NOMO-1 treated with DMSO at 0.1 percent for 48 hours (cell line): ENCODE measurements at regions not wholly inside any gene's neighbourhood (a gene's known extent, or its start where the extent isn't known, plus 50 kb on each side); places are given as distances from the start of the nearest gene placed in this dataset.

Source experiments
- DNase-seq: peaks from one replicate; lab custom pipeline; 2025; ENCODE audit not compliant: unreplicated experiment; lab: John Stamatoyannopoulos, UW

DNA sequence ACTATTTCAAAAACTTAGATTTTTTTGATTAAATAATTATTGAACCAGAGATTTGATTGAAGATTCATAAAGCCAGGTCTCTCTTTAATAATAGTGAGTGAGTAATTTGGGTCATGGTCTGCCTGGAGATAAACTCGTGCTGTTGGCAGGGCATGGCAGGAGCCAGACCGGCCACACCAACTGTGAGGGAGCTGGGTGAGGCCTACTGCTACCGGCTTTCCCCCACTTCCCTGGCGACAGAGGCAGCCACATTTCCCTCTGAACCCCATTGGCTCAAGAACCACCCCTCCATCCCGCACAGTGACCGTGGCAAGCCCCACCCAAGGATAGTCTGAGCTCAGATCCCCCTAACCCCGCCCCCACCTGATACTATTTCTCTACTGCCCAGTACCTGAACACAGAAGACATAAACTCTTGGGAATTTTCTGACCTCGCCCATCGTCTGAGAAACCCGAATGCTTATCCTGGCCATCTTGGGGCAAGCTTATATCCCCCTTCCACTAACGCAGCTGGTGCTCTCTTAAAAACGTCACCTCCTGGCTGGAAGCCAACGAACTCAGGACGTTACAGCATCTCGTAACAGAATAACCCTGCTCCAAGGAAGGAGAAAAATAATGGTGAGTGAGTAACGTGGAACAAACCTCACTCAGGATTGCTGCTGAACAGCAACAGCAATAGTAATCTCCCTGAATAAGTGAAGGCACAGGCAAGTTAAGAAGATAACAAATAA, 627.6 kb upstream of the PCDH9 start:
- DNase-seq = no peak

DNA sequence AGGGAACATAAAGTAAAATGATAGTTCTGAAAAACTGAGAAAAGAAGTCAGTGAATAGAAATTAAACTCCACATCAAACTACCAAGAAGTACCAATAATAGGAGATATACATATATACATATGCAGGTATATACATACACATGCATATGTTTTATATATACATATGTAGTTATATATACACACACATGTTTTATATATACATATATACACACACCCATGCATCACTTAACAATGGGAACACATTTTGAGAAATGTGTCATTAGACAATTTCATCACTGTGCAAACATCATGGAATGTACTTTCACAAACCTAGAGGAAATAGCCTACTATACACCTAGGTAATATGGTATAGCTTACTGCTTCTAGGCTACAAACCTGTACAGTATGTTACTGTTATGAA, 626.8 kb upstream of the PCDH9 start:
- DNase-seq = no peak

DNA sequence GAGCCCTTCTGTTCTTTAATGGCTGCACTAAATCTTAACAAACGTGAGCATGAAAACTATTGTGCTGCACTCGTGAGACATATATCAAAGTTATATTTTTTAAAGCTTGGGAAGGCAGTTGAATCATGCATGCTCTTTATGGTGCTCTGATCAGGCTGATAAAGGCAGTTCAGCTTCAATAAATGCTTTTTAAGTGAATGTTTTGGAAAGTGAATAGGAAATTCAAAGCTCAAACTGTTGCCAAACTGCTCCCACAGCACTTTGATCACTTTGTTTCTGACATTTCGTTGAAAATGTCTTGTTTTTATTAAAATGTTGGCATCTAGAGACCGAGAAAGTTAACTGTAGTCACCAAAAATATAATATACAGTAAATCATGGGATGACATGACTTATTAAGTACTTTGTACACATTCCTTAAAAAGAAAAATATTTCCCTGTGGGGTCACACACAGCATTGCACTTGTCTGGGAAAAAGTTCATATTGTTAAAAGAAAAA, 625.7 kb upstream of the PCDH9 start:
- no peak for DNase-seq

DNA sequence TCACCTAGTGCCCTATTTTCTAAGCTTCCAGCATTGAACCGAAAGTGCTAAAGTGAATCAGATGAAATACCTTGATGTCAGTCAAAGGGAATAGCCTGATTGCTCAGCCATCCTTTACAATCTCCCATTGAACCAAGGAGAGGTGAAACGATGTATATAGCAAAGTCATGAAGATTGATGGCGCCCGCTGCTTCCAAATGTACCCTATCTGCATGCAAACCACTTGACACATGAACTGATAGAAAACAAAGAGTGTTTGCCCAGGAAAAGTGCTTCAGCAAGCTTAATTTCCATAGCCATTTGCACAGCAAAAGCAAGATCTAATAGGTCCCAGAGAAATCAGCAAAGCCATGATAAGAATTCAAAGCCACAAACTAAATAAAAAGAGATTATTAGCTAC, 624.9 kb upstream of the PCDH9 start:
- DNase-seq = no peak

DNA sequence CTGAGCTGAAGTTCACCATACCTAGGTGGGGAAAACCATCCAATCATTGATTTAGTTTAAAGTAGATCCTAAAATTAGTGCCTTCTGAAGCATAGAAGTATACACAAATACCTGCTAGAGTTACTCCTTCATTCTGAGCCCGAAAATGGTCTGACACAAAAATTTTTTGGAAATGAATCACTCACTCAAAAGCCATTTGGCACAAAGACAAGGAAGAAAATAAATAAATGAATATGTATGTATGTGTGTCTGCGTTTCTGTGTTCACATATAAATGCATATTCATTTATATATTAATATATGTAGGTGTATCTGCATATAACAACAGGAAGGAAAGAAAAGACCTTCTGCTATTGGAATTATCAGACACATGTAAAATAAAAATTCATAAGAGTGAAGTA, 614.4 kb upstream of the PCDH9 start:
- no peak for DNase-seq

DNA sequence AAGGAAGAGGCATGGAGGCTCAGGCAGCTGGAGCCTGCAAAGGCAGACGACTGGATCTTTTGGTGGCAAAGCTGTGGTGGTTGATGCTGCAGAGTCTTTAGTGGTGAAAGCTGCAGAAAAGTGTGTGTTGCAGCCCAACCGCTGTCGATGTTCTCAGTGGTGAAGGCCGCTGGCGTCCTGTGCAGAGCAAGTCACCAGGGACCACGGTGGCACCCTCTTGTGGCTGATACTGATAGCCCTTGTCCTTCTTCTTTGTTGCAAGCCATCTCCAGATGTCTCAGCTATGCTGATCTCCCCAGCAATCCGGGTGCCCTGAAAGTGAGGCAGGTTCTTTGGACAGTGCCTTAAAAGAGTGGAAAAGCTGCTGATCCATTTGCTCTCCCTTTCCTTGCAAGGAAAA, 610.9 kb upstream of the PCDH9 start:
- DNase-seq = no peak

DNA sequence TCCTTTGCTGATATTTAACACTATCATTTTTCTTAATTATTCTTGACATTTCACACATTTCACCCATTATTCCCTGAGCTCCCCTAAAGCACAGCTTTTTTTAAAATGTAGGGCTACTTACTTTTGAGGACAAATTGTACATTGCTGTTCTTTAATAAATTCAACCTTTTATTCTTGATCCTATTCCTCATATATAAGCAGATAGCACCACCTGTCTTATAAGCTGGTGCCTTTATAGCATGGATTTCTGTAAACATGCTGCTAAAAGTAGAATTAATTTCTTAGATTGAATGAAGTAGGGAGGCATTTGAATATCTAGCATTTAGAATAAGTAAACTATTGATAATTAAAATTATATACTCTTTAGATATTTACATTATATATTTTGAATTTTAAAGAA, 603.4 kb upstream of the PCDH9 start:
- DNase-seq = no peak

DNA sequence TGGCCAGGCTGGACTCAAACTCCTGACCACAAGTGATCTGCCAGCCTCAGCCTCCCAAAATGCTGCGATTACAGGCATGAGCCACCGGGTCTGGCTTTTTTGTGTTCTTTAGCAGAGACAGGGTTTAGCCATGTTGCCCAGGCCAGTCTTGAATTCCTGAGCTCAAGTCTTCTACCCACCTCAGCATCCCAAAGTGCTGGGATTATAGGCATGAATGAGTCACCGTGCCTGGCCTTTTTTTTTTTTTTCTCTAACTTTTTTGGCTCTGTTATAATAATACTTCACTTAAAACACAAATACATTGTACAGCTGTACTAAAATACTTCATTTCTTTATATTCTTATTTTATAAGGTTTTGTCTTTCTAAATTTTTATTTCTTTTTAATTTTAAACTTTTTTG, 599.5 kb upstream of the PCDH9 start:
- no peak for DNase-seq

DNA sequence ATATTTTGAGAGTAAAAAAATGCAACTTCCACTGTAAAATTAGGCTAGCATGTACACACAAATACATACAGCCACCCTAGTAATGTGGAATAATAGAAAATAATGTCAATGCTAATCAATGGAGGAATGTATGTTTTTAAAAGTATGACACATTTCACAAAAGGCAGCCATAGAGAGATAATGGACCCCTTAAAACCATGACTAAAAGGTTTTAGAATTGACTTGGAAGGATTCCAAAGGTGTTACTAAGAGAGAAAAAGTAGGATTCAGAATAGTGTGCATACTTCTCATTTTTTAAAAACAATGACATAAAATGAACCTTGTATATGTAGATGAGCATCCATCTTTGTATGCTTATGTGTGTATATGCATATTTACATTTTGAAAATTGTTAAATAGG, 597.9 kb upstream of the PCDH9 start:
- no peak for DNase-seq

DNA sequence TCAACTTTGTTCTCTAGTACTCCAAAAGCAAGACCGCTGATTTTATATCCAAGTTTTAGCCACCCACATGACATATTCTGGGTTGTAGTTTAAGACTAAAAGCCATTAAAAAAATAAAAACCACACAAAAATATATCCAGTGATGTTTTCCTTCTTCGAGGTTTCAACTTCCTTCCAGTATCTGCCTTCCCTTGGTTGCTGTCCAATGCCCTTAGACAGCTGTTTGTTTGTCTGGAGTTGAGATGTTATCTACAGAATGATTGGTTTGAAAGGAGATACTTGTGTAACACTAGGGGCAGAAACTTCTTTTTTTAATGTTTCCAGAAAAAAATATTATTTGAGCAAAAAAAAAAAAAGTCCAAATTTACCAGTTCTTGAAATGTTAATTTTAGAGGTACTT, 591.5 kb upstream of the PCDH9 start:
- DNase-seq = no peak

DNA sequence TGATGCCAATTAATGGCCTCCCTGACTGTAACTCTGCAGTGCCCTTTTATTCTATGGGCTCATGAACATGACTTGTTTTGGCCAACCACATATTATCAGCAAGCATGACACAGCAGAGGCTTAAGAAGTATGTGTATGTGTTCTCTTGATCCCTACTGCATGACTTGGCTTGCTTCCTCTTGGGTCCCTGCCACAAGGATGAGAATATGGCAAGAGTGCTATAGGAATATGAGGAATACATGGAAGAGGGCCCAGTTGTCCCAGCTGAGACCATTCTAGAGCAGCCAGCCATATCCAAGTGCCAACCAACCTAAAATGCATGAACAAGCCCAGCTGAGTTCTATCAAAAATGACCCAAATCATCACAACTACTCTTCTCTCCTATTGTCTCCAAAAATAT, 576.7 kb upstream of the PCDH9 start:
- DNase-seq = no peak

DNA sequence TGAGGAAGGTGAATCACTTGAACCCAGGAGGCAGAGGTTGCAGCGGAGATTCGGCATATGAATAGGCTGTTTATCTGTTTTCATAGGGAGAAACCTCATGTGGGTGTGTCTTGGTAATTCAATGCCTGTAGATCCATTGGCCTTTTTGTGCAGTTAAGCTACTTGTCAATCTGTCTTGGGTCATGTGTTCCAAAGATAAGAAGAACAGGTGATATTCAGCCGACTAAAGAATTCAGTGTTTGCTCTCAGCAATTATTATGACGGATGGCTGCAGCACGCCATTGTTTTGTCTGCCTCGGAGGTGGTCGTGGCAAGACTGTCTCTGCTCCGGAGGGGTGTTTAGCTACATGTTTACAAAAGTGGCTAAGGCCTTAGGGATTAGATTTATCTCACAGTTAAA, 573.0 kb upstream of the PCDH9 start:
- DNase-seq = no peak

DNA sequence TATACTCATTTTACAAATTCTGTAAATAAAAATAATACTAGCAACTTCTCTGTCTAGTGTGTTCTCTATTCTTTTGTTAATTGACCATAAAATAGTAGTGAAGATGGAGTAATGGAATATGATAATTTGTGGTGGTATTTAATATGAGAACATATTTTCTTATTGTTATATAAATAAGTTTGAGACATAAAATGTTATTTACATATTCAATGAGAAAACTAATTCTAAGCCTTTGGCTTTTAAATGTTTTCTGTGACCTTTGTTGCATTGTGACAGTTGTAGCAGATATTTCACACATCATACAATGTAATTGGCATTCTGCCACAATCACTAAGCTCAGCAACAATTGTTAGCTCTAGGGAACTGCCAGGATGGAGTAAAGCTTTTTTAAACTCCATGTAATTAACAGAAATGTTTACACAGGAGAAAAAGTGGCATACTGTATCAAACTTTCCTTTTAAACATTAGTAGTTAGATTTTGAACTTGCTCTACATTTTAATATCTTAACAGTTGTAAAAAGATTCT, 562.1 kb upstream of the PCDH9 start:
- DNase-seq = no peak

DNA sequence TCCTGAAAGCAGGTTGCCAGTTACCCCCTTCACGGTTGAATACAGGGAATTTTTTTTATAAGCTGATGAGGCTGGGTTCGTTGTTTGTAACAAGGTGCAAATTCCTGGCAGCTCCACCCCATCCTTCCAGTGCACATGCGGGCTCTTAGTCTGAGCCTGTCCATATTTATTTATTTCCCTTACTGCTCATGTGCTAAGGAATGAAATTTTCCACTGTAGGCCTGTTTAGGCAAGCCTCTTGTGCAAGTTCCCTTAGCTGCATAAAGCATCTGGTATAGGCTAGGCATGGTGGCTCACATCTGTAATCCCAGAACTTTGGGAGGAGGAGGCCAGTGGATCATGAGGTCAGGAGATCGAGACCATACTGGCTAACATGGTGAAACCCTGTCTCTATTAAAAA, 560.9 kb upstream of the PCDH9 start:
- DNase-seq = no peak

DNA sequence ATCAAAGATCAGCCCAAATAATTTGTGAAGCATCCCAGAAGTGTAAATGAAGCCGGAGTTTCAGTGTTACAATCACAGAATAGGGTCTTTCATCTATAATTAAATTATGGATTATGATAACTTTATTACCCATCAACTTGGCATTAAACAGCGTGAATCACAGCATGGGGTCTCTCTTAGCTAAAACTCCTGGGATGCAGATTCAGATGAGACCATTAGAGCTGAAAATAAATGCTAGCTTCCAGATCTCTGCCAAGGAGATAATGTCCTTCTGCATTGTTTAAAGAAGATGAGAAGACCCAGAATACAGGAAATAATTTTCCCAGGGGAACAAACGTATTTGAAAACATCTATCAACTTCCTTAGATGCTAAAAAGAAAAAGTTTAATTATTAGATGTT, 546.0 kb upstream of the PCDH9 start:
- no peak for DNase-seq

DNA sequence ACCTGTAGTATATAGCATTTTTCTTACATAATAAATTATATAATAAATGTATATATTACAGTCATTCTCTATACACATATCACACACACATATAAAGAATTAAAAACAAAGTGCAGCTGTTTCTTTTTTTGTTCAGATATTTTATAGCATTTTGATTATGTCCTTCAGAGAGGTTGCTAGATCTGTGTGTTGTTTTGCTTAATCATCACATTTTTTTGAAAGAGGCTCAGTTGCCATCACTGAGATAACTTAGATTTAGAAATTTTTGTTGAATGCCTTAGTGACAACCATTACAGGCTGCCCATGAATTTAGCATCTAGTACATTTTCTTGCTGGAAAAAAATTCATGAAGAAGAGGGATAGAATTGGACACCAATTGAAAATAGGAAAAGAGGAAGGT, 545.2 kb upstream of the PCDH9 start:
- DNase-seq = no peak

DNA sequence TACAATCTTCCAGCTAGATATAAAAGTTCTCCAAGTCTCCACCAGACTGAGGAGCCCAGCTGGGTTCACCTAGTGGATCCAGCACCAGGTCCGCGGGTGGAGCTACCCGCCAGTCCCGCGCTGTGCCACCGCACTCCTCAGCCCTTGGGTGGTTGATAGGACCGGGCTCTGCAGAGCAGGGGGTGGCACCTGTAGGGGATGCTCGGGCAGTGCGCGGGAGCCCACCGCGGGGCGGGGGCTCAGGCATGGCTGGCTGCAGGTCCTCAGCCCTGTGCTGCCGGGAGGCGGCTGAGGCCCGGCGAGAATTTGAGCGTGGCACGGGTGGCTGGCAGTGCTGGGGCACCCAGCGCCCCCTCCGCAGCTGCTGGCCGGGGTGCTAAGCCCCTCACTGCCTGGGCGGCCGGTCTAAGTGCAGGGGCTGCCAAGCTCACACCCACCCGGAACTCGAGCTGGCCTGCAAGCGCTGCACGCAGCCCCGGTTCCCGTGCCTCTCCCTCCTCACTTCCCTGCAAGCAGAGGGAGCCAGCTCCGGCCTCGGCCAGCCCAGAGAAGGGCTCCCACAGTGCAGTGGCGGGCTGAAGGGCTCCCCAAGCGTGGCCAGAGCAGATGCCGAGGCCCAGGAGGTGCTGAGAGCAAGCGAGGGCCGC, 542.8 kb upstream of the PCDH9 start:
- DNase-seq = no peak

DNA sequence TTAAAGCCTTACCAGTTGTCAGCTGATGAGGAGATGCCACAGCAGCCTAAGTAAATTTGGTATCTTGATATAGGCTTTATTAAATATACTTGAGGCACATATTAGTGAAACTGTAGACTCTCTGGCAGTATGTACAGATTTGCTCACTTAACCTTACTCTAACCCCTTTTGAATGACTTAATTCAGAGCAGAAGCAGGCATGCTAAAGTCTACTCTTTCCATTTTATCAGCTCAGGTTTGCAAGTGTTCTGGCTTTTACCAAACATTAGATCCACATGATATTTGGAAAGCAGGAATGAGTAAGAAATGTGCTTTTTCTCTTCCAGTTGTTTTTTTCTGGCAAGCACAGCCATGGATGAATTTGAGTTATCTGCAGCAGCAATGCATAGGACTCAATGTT, 541.0 kb upstream of the PCDH9 start:
- no peak for DNase-seq

DNA sequence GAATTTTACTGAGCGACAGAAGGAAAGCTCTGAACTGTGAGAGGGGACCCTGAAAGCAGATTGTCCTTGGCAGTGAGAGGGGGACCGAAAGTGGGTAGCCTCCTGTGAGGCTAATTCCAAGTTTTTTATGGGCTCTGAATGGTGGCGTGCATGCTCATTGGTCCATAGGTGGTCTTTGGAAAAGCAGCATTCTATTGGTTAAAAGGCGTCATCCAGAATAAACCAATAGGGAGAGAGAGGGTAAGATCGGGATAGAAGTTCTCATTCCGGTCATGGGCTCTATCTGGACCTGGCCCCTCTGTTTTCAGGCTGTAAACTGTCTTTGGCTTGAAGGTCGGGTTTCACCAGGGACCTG, 539.8 kb upstream of the PCDH9 start:
- DNase-seq = no peak

DNA sequence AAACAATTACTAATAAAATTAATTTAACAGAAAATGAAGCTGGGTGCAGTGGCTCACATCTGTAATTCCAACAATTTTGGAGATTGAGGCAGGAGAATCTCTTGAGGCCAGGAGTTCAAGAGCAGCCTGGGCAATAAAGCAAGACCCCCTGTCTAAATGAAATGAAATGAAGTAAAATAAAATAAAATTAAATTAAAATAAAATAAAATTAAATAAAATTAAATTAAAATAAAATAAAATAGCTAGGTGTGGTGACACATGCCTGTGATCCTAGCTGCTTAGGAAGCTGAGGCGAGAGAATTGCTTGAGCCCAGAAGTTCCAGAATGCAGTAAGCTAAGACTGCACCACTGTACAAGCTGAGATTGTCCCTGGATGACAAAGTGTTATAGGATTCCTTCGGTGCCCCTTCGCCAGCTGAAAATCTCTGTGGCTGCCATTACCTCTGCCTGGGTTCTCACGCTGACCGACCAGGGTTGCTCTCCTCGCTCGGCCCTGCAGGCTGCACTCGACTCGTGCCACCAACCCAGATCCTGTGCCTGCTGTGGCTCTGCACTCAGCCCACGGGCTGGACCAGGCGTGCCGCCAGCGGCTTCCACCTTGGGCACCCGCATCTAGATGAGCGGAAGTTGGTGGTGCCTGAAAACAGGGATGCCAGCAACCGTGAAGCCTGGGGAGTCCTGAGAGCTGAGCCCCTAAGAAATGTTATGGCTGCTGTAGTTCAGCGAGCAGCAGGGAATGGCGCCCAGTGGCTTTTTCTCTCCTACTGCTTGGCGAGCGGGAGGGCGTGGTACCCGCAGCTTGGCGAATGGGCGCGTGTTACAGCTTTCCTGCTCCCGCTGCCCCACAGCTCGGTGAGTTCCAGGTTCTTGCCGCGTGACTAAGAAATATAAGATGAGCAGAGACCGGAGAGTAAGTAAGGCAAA, 539.2 kb upstream of the PCDH9 start:
- no peak for DNase-seq

DNA sequence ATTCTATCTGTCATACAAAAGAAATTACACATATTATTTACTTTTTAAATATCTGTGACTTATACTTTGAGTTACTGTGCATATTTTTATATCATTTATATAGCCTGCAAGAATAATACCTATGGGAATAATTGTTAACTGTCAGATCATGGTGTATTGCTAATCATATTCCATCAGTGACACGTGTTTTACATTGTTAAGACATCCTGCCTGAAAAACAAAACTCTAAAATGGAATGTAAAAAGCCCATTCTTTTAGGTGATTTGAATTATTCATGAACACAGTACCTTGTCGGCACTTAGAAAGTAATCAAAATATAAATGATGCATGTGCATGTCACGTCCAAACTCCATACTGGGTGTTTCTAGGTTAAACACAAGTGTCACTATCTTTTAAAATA, 533.8 kb upstream of the PCDH9 start:
- no peak for DNase-seq

DNA sequence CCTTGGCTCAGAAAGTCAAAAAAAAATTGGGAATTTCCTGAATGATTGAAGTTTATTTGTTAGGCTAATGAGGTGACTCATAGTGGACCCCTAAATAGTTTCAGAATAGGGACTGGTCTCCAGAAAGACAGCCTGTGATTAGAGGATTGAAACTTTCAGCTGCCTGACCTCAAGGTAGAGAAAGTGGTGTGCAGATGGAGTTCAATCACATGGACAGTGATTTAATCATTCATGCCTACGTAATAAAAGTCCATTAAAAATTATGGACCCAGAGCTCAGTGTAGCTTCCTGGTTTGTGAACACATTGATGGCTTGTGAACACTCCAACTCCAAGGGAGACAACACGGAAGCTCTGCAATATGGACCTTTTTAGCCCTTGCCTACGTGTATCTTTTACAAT, 533.2 kb upstream of the PCDH9 start:
- DNase-seq = no peak
